GM10248 (cell line): ENCODE measurements at regions not wholly inside any gene's neighbourhood (a gene's known extent, or its start where the extent isn't known, plus 50 kb on each side); places are given as distances from the start of the nearest gene placed in this dataset.
"Not testable (repeated sequence)": the region's sequence is repeated elsewhere in the genome, so short reads cannot be mapped to it uniquely, and the experiment has no call there.

Source experiments
- CTCF ChIA-PET: fragments of 300-600 bp; sonication (Branson Sonifier 250); formaldehyde crosslinking; extraction: SDS; loops from one replicate; lab custom pipeline; 2021; ENCODE audit warnings: antibody characterized with exemption; lab: Yijun Ruan, JAX
- POLR2A ChIA-PET: fragments of 350-650 bp; sonication (Branson Sonifier 250); formaldehyde crosslinking; extraction: SDS; loops from one replicate; lab custom pipeline; 2020; ENCODE audit warnings: antibody characterized with exemption; lab: Yijun Ruan, JAX
- DNase-seq: peaks from one replicate; pipeline ENCODE4 v3.0.0; 2012; ENCODE audit errors: extremely low spot score
- CTCF ChIP-seq: IDR thresholded peaks from 2 replicates; pipeline ENCODE4 v1.5.1; 2012; ENCODE audit warnings: mild to moderate bottlenecking, low read depth; ENCODE audit errors: extremely low read depth, missing control alignments, control extremely low read depth

- no peak for DNase-seq
- CTCF ChIA-PET = no interaction called here
- POLR2A ChIA-PET = no interaction called here
- TF ChIP-seq CTCF = no peak
Measured at GRCh38 chrX:13167481-13168231, 123.2 kb upstream of the FAM9C start.

- POLR2A ChIA-PET = no interaction called here
- TF ChIP-seq CTCF = no peak
- CTCF ChIA-PET = interaction anchor here (1.0 to 1.2 kb wide), 2 partner anchors 12 to 29 kb away, joined by 3 read pairs; no protein-coding TSS in a partner anchor
- DNase-seq = no peak
Measured at GRCh38 chrX:13165266-13166189, 121.1 kb upstream of the FAM9C start.

GRCh38 chrX:13164611-13165010 lies 120.2 kb upstream of the FAM9C start:
- DNase-seq = no peak
- no peak for TF ChIP-seq CTCF
- CTCF ChIA-PET = interaction anchor here (1.0 to 1.2 kb wide), 2 partner anchors 13 to 30 kb away, joined by 3 read pairs; no protein-coding TSS in a partner anchor
- POLR2A ChIA-PET = no interaction called here

- ChIA-PET CTCF (no interaction called here), POLR2A (no interaction called here)
- no peak for DNase-seq
- no peak for TF ChIP-seq CTCF
Measured at GRCh38 chrX:13162772-13163410, 118.5 kb upstream of the FAM9C start.

- no peak for TF ChIP-seq CTCF
- ChIA-PET CTCF (no interaction called here), POLR2A (no interaction called here)
- no peak for DNase-seq
Measured at GRCh38 chrX:13159886-13160285, 115.5 kb upstream of the FAM9C start.

- no peak for DNase-seq
- ChIA-PET POLR2A (no interaction called here), CTCF (no interaction called here)
- no peak for TF ChIP-seq CTCF
Measured at GRCh38 chrX:13158911-13159310, 114.5 kb upstream of the FAM9C start.

GRCh38 chrX:13155550-13155949 lies 111.1 kb upstream of the FAM9C start:
- DNase-seq, POLR2A ChIA-PET, CTCF ChIA-PET: not testable (repeated sequence)
